Nephron (organoid): ENCODE measurements at regions not wholly inside any gene's neighbourhood (a gene's known extent, or its start where the extent isn't known, plus 50 kb on each side); places are given as distances from the start of the nearest gene placed in this dataset.

Experiments used
- H3K27ac Mint-ChIP-seq, 3 experiments: 2 replicates each; pipeline ENCODE4 v1.8.0; 2020; ENCODE audit warnings: mixed read lengths in 3 of 3, mild to moderate bottlenecking in 2 of 3, moderate library complexity in 1 of 3
- H3K27me3 Mint-ChIP-seq: 2 replicates; pipeline ENCODE4 v1.8.0; 2021; ENCODE audit warnings: low read depth, mild to moderate bottlenecking, moderate library complexity, mixed read lengths
- H3K36me3 Mint-ChIP-seq: 2 replicates; pipeline ENCODE4 v1.8.0; 2020; ENCODE audit warnings: low read depth, mixed read lengths
- H3K4me1 Mint-ChIP-seq: 2 replicates; pipeline ENCODE4 v1.8.0; 2020; ENCODE audit warnings: mixed read lengths
- H3K4me3 Mint-ChIP-seq, 3 experiments: 2 replicates each; pipeline ENCODE4 v1.8.0; 2020; ENCODE audit warnings: mild to moderate bottlenecking in 3 of 3, mixed read lengths in 3 of 3, moderate library complexity in 2 of 3
- H3K9me3 Mint-ChIP-seq: 2 replicates; pipeline ENCODE4 v1.8.0; 2020; ENCODE audit warnings: mixed read lengths
- CTCF ChIP-seq, 3 experiments: fragments of 200-600 bp; sonication (generic); IDR thresholded peaks; one replicate each; pipeline ENCODE4 v1.5.0; 2021; ENCODE audit warnings: antibody characterized with exemption in 3 of 3; ENCODE audit not compliant: unreplicated experiment in 3 of 3

- H3K36me3 Mint-ChIP-seq, result no peaks in the 10 kb centered on the region
- no peak for TF ChIP-seq CTCF (IDR thresholded peaks at IDR 0.05; ENCODE audit: unreplicated experiment in 3 of 3)
- peaks cover 8% of the 10 kb centered on the region for H3K27me3 Mint-ChIP-seq
- H3K4me1 Mint-ChIP-seq, result peaks cover 20% of the 10 kb centered on the region
- no peak overlapping the region for H3K4me3 Mint-ChIP-seq
- peak overlapping the region in 1 of 3 experiments; percentile 19 for H3K27ac Mint-ChIP-seq
- H3K9me3 Mint-ChIP-seq, result peaks cover under 1% of the 10 kb centered on the region
Measured at GRCh38 chr2:220279372-220279771, 651.9 kb downstream of the SLC4A3 start.

GRCh38 chr2:220279840-220280239 lies 652.4 kb downstream of the SLC4A3 start:
- Mint-ChIP-seq H3K9me3 (peaks cover 4% of the 10 kb centered on the region), H3K4me1 (peaks cover 20% of the 10 kb centered on the region), H3K27ac (no peak overlapping the region), H3K4me3 (no peak overlapping the region), H3K27me3 (peaks cover 8% of the 10 kb centered on the region), H3K36me3 (no peaks in the 10 kb centered on the region)
- TF ChIP-seq CTCF (IDR thresholded peaks at IDR 0.05; ENCODE audit: unreplicated experiment in 3 of 3), result no peak

- H3K27ac Mint-ChIP-seq, result no peak overlapping the region
- H3K9me3 Mint-ChIP-seq, result peaks cover 4% of the 10 kb centered on the region
- peaks cover 8% of the 10 kb centered on the region for H3K27me3 Mint-ChIP-seq
- TF ChIP-seq CTCF (IDR thresholded peaks at IDR 0.05; ENCODE audit: unreplicated experiment in 3 of 3), result no peak
- H3K4me1 Mint-ChIP-seq, result peaks cover 20% of the 10 kb centered on the region
- no peaks in the 10 kb centered on the region for H3K36me3 Mint-ChIP-seq
- H3K4me3 Mint-ChIP-seq, result no peak overlapping the region
Measured at GRCh38 chr2:220280736-220281135, 653.3 kb downstream of the SLC4A3 start.

- peaks cover 4% of the 10 kb centered on the region for H3K27me3 Mint-ChIP-seq
- TF ChIP-seq CTCF (IDR thresholded peaks at IDR 0.05; ENCODE audit: unreplicated experiment in 3 of 3), result no peak
- H3K9me3 Mint-ChIP-seq, result peaks cover 4% of the 10 kb centered on the region
- H3K4me3 Mint-ChIP-seq, result no peak overlapping the region
- H3K4me1 Mint-ChIP-seq, result peaks cover 15% of the 10 kb centered on the region
- no peak overlapping the region for H3K27ac Mint-ChIP-seq
- no peaks in the 10 kb centered on the region for H3K36me3 Mint-ChIP-seq
Measured at GRCh38 chr2:220281771-220282170, 654.3 kb downstream of the SLC4A3 start.

- Mint-ChIP-seq H3K4me3 (no peak overlapping the region), H3K36me3 (no peaks in the 10 kb centered on the region), H3K9me3 (peaks cover 4% of the 10 kb centered on the region), H3K4me1 (peaks cover 12% of the 10 kb centered on the region), H3K27me3 (peaks cover 4% of the 10 kb centered on the region), H3K27ac (no peak overlapping the region)
- TF ChIP-seq CTCF (IDR thresholded peaks at IDR 0.05; ENCODE audit: unreplicated experiment in 3 of 3), result no peak
Measured at GRCh38 chr2:220282236-220282635, 654.8 kb downstream of the SLC4A3 start.

- Mint-ChIP-seq H3K27ac (no peak overlapping the region), H3K27me3 (no peaks in the 10 kb centered on the region), H3K36me3 (peaks cover 8% of the 10 kb centered on the region)
Measured at GRCh38 chr2:220293966-220294365, 666.5 kb downstream of the SLC4A3 start.

More at GRCh38 chr2:220293966-220294365, 666.5 kb downstream of the SLC4A3 start:
- Mint-ChIP-seq H3K9me3 (peaks cover 18% of the 10 kb centered on the region), H3K4me1 (peaks cover 11% of the 10 kb centered on the region), H3K4me3 (no peak overlapping the region)
- no peak for TF ChIP-seq CTCF (IDR thresholded peaks at IDR 0.05; ENCODE audit: unreplicated experiment in 3 of 3)
